Chondrocyte (in vitro differentiated cells): ENCODE measurements at regions not wholly inside any gene's neighbourhood (a gene's known extent, or its start where the extent isn't known, plus 50 kb on each side); places are given as distances from the start of the nearest gene placed in this dataset.

Source experiments
- DNase-seq: peaks from one replicate; pipeline ENCODE4 v3.0.0; 2021; ENCODE audit warnings: mixed read lengths, low spot score
- H3K27ac Mint-ChIP-seq: one replicate; pipeline ENCODE4 v1.8.0; 2021; ENCODE audit warnings: mild to moderate bottlenecking, moderate library complexity, mixed read lengths; ENCODE audit not compliant: unreplicated experiment
- H3K27me3 Mint-ChIP-seq: 2 replicates; pipeline ENCODE4 v1.8.0; 2021; ENCODE audit warnings: low read depth, mixed read lengths
- H3K36me3 Mint-ChIP-seq: 2 replicates; pipeline ENCODE4 v1.8.0; 2021; ENCODE audit warnings: low read depth, mixed read lengths
- H3K4me1 Mint-ChIP-seq: 2 replicates; pipeline ENCODE4 v1.8.0; 2021; ENCODE audit warnings: low read depth, mild to moderate bottlenecking, mixed read lengths
- H3K4me3 Mint-ChIP-seq: one replicate; pipeline ENCODE4 v1.8.0; 2021; ENCODE audit warnings: mild to moderate bottlenecking, moderate library complexity, mixed read lengths; ENCODE audit not compliant: unreplicated experiment
- H3K9me3 Mint-ChIP-seq: 2 replicates; pipeline ENCODE4 v1.8.0; 2021; ENCODE audit warnings: low read depth, mixed read lengths
- TF ChIP-seq, protein P1 (sequence below): fragments of 200-600 bp; sonication (generic); IDR thresholded peaks from 2 replicates; pipeline ENCODE4 v1.5.0; 2021; ENCODE audit warnings: antibody characterized with exemption, mild to moderate bottlenecking, moderate library complexity

- TF ChIP-seq, protein P1, sequence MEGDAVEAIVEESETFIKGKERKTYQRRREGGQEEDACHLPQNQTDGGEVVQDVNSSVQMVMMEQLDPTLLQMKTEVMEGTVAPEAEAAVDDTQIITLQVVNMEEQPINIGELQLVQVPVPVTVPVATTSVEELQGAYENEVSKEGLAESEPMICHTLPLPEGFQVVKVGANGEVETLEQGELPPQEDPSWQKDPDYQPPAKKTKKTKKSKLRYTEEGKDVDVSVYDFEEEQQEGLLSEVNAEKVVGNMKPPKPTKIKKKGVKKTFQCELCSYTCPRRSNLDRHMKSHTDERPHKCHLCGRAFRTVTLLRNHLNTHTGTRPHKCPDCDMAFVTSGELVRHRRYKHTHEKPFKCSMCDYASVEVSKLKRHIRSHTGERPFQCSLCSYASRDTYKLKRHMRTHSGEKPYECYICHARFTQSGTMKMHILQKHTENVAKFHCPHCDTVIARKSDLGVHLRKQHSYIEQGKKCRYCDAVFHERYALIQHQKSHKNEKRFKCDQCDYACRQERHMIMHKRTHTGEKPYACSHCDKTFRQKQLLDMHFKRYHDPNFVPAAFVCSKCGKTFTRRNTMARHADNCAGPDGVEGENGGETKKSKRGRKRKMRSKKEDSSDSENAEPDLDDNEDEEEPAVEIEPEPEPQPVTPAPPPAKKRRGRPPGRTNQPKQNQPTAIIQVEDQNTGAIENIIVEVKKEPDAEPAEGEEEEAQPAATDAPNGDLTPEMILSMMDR = no peak
- no peak overlapping the region for H3K4me3 Mint-ChIP-seq
Measured at GRCh38 chr1:81714636-81715035, 86.1 kb upstream of the ADGRL2 start.

GRCh38 chr1:81712425-81712824 is 88.3 kb upstream of the ADGRL2 start:
- no peak for DNase-seq
- no peaks in the 10 kb centered on the region for H3K9me3 Mint-ChIP-seq
- H3K4me1 Mint-ChIP-seq = peaks cover 7% of the 10 kb centered on the region
- no peaks in the 10 kb centered on the region for H3K27me3 Mint-ChIP-seq
- TF ChIP-seq, protein P1 = no peak
- H3K4me3 Mint-ChIP-seq = no peak overlapping the region
- no peaks in the 10 kb centered on the region for H3K36me3 Mint-ChIP-seq
- H3K27ac Mint-ChIP-seq = no peak overlapping the region

More at GRCh38 chr1:81714636-81715035, 86.1 kb upstream of the ADGRL2 start:
- no peaks in the 10 kb centered on the region for H3K36me3 Mint-ChIP-seq
- H3K27ac Mint-ChIP-seq = no peak overlapping the region
- no peaks in the 10 kb centered on the region for H3K27me3 Mint-ChIP-seq
- H3K4me1 Mint-ChIP-seq = peaks cover 3% of the 10 kb centered on the region
- DNase-seq = no peak
- no peaks in the 10 kb centered on the region for H3K9me3 Mint-ChIP-seq

GRCh38 chr1:81710857-81711256 is 89.9 kb upstream of the ADGRL2 start:
- DNase-seq = no peak
- Mint-ChIP-seq H3K36me3 (no peaks in the 10 kb centered on the region), H3K27me3 (no peaks in the 10 kb centered on the region), H3K9me3 (no peaks in the 10 kb centered on the region), H3K4me3 (no peak overlapping the region), H3K27ac (no peak overlapping the region), H3K4me1 (peaks cover 16% of the 10 kb centered on the region)
- TF ChIP-seq, protein P1 = no peak

GRCh38 chr1:81708250-81708649 is 92.5 kb upstream of the ADGRL2 start:
- Mint-ChIP-seq H3K27ac (no peak overlapping the region), H3K27me3 (no peaks in the 10 kb centered on the region), H3K9me3 (no peaks in the 10 kb centered on the region), H3K4me3 (no peak overlapping the region), H3K36me3 (no peaks in the 10 kb centered on the region), H3K4me1 (peaks cover 26% of the 10 kb centered on the region)
- TF ChIP-seq, protein P1 = no peak
- no peak for DNase-seq

DNA sequence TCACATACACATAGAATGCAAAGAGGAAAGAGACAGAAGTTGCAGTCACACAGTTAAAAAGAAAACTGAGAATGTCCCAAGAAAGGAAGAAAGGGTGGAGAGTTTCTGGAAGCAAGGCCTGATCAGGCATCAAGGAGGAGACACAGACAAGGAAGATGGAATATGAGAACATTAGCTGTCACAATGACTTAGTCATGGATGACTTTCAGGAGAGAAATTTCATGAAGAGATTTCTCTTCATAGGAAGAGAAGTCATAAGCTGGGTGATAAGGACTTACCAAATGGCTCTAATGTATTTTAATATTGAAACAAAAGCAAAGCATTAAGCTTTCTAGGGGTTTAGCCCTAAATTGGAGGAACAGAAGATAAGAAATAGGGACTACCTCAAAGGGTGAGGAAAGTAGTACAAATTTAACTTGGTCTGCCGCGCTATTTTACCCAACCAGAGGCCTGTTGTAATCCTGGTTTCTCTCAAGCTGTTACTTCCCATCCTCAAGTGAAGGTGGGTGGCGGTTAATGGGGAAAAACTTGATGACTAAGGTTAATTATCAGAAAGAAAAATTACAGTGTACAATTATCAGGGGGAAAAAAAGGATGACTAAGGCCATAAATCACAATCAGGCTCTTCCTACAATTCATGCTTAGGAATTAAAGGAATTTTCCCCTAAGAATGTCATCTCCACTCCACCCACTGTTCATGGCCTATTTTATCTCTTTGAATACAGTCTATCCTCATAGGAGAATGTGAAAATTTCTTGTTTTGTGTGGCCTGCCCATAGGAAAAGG is 93.9 kb upstream of the ADGRL2 start:
- Mint-ChIP-seq H3K27ac (no peak overlapping the region), H3K36me3 (no peaks in the 10 kb centered on the region), H3K9me3 (no peaks in the 10 kb centered on the region), H3K4me3 (no peak overlapping the region), H3K4me1 (peaks cover 39% of the 10 kb centered on the region), H3K27me3 (no peaks in the 10 kb centered on the region)
- DNase-seq = no peak
- TF ChIP-seq, protein P1 = no peak
